HAP-1 (cell line): ENCODE measurements at regions not wholly inside any gene's neighbourhood (a gene's known extent, or its start where the extent isn't known, plus 50 kb on each side); places are given as distances from the start of the nearest gene placed in this dataset.

ENCODE experiments used
- DNase-seq, 2 experiments: peaks; one replicate each; pipeline ENCODE4 v3.0.0-alpha.2; 2016 to 2020; ENCODE audit warnings: low spot score in 2 of 2
- H3K27me3 ChIP-seq: fragments of 250-450 bp; sonication (Bioruptor Pico); 2 replicates; pipeline ENCODE4 v1.5.1; 2020; ENCODE audit warnings: low read depth, mild to moderate bottlenecking, moderate library complexity
- H3K36me3 ChIP-seq: fragments of 250-450 bp; sonication (Bioruptor Pico); replicated peaks from 2 replicates; pipeline ENCODE4 v1.5.1; 2020; ENCODE audit warnings: mild to moderate bottlenecking
- H3K4me1 ChIP-seq: fragments of 250-450 bp; sonication (Bioruptor Pico); 2 replicates; pipeline ENCODE4 v1.5.1; 2020; ENCODE audit warnings: mild to moderate bottlenecking
- H3K4me3 ChIP-seq: fragments of 250-450 bp; sonication (Bioruptor Pico); 2 replicates; pipeline ENCODE4 v1.5.1; 2020; ENCODE audit warnings: mild to moderate bottlenecking, moderate library complexity
- H3K9me3 ChIP-seq: fragments of 250-450 bp; sonication (Bioruptor Pico); 2 replicates; pipeline ENCODE4 v1.5.1; 2020; ENCODE audit warnings: mild to moderate bottlenecking, moderate library complexity
- in situ Hi-C: fragments of 300-500 bp; cut with MboI; formaldehyde crosslinking; loops from 3 replicates; pipeline ENCODE4 v1.14.3; 2020; ENCODE audit warnings: low sequenced_read_pairs, inconsistent platforms, mixed read lengths

- DNase-seq, result no peak
- H3K27me3 ChIP-seq, result 0 out of 2 replicates have a peak, but pooled peaks cover 2% of the 10 kb centered on the region
- H3K9me3 ChIP-seq, result peaks cover 11% of the 10 kb centered on the region; the same call in 1 of the 2 replicates
- in situ Hi-C loops, result no loop called here
- H3K36me3 ChIP-seq, result no peaks in the 10 kb centered on the region
- no peaks in the 10 kb centered on the region for H3K4me1 ChIP-seq
- H3K4me3 ChIP-seq, result no peak overlapping the region
Measured at GRCh38 chr2:240269886-240270285, 129.4 kb upstream of the OTOS start.

GRCh38 chr2:240271716-240272341 is 131.4 kb upstream of the OTOS start:
- Histone ChIP-seq H3K36me3 (no peaks in the 10 kb centered on the region), H3K27me3 (peaks cover 6% of the 10 kb centered on the region; the same call in 1 of the 2 replicates), H3K4me1 (no peaks in the 10 kb centered on the region), H3K9me3 (peaks cover 11% of the 10 kb centered on the region; the same call in 1 of the 2 replicates), H3K4me3 (no peak overlapping the region)
- no peak for DNase-seq
- in situ Hi-C loops, result no loop called here

- Histone ChIP-seq H3K4me3 (no peak overlapping the region), H3K4me1 (no peaks in the 10 kb centered on the region), H3K27me3 (peaks cover 9% of the 10 kb centered on the region; the same call in 1 of the 2 replicates), H3K36me3 (no peaks in the 10 kb centered on the region), H3K9me3 (peaks cover 11% of the 10 kb centered on the region; the same call in 1 of the 2 replicates)
- DNase-seq, result no peak
- in situ Hi-C loops, result no loop called here
Measured at GRCh38 chr2:240275386-240275785, 134.9 kb upstream of the OTOS start.

DNA sequence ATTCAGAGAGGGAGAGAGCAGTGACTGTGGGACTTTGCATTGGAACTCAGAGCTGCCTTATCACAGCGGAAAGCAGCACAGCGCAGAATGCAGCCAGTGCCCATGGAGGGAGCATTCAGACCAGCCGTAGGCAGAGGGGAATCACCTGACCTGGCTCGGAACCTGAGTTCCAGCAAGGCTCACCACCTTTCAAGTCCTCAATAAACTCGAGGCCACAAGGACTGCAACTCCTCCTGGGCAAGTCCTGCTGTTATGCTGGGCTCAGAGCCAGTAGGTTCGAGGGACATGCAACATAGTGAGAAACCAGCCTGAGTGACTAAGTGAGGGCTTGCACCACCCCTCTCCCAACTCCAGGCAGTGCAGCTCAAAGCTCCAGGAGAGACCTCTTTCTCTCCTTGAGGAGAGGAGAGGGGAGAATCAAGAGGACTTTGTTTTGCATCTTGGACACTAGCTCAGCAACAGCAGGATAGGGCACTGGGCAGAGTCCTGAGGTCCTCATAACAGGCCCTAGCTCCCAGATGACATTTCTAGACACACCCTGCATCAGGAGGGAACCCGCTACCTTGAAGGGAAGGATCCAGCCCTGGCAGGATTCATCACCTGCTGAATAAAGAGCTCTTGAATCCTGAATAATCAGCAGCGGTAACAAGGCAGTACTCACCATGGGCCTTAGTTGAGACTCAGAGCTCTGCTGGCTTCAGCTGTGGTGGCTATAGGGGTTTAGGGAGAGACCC is 136.8 kb upstream of the OTOS start:
- H3K4me1 ChIP-seq, result no peaks in the 10 kb centered on the region
- no peak for DNase-seq
- in situ Hi-C loops, result no loop called here
- H3K36me3 ChIP-seq, result no peaks in the 10 kb centered on the region
- H3K27me3 ChIP-seq, result peaks cover 9% of the 10 kb centered on the region; the same call in 1 of the 2 replicates
- no peak overlapping the region for H3K4me3 ChIP-seq
- H3K9me3 ChIP-seq, result peaks cover 3% of the 10 kb centered on the region; the same call in 1 of the 2 replicates

DNA sequence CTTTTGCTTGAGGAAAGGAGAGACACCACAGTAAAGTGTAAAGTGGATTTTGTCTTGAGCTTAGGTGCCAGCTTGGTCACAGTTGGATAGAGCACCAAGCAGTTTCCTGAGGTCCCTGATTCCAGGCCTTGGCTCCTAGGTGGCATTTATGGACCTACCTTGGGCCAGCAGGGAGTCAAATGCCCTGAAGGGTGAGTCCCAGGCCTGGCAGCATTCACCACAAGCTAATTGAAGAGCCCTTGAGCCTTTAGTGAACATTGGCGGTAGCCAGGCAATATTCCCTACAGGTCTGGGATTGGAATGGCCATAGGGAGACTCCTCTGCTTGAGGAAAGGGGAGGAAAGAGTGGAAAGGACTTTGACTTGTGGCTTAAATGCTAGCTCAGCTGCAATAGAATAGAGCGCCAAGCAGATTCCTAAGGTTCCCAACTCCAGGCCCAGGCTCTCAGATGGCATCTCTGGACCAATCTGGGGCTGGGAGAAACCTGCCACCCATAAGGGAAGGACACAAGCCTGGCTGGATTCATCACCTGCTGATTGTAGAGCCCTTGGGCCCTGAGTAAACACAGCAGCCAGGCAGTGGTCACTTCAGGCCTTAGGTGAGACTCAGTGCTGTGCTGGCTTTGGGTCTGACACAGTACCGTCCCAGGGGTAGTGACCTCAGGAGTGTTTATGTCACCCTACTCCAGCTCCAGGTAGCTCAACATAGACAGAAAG is 137.5 kb upstream of the OTOS start:
- H3K36me3 ChIP-seq, result no peaks in the 10 kb centered on the region
- DNase-seq, result no peak
- no peaks in the 10 kb centered on the region for H3K9me3 ChIP-seq
- in situ Hi-C loops, result no loop called here
- no peaks in the 10 kb centered on the region for H3K4me1 ChIP-seq
- H3K27me3 ChIP-seq, result peaks cover 9% of the 10 kb centered on the region; the same call in 1 of the 2 replicates
- no peak overlapping the region for H3K4me3 ChIP-seq

DNA sequence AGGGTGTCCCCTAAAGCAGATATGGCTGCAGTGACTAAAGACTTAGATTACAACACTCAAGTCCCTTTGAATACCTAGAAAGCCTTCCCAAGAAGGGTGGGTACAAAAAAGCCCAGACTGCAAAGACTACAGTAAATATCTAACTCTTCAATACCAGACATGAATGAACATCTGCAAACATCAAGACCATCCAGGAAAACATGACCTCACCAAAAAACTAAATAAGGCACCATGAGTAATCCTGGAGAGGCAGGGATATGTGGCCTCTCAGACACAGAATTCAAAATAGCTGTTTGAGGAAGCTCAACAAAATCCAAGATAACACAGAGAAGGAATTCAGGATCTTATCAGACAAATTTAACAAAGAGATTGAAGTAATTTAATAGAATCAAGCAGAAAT is 138.2 kb upstream of the OTOS start:
- Histone ChIP-seq H3K27me3 (peaks cover 9% of the 10 kb centered on the region; the same call in 1 of the 2 replicates), H3K4me3 (no peak overlapping the region), H3K4me1 (no peaks in the 10 kb centered on the region), H3K36me3 (no peaks in the 10 kb centered on the region), H3K9me3 (no peaks in the 10 kb centered on the region)
- DNase-seq, result no peak
- in situ Hi-C loops, result no loop called here

DNA sequence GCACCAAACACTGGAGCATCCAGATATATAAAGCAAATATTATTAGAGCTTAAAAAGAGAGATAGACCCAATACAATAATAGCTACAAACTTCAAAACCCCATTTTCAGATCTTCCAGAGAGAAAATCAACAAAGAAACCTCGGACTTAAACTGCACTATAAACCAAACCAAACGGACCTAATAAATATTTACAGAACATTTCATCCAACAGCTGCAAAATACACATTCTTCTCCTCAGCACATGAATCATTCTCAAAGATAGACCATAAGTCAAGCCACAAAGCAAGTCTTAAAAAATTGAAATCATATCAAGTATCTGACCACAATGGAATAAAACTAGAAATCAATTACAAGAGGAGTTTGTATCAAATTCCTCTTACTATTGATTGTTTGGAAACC is 140.2 kb upstream of the OTOS start:
- Histone ChIP-seq H3K9me3 (no peaks in the 10 kb centered on the region), H3K4me1 (no peaks in the 10 kb centered on the region), H3K27me3 (peaks cover 6% of the 10 kb centered on the region; the same call in 1 of the 2 replicates), H3K4me3 (no peak overlapping the region), H3K36me3 (no peaks in the 10 kb centered on the region)
- in situ Hi-C loops, result no loop called here
- DNase-seq, result no peak

DNA sequence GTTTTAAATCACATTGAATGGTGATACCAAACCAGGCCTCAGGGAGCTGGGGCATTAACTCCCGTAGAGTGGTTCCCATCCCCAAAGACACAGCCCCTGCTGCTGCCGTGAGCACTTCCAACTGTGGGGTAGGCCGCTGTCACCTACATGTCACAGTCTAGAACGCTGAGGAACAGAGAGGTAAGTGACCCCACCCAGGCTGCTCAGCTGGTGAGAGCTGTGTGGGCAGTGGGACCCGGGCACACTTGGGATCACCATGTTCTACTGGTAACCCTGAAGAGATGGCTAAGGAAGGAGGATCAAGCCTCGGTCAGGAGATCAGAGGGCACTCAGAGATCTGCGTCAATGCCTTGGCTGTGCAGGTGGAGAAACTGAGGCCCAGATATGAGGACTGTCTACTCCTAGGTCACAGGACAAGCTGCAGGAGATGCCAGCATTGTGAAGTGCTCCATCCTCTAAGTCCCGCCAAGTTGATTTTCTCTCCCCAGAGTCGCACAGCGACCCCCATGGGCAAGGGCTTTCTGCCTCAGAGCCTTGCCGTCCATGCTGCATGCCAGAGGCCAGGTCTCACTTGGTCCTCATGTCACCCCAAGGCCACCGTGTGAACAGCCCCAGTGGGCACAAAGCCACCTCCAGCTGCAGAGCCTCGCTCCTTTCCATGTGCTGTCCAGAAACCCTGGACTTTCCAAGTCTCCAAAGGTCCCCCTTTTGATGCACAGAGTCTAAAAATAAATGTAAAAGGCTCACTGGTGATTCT is 144.2 kb upstream of the OTOS start:
- in situ Hi-C loops, result no loop called here
- Histone ChIP-seq H3K4me1 (no peaks in the 10 kb centered on the region), H3K4me3 (no peak overlapping the region), H3K9me3 (no peaks in the 10 kb centered on the region), H3K36me3 (no peaks in the 10 kb centered on the region), H3K27me3 (no peaks in the 10 kb centered on the region; the same call in 1 of the 2 replicates)
- no peak for DNase-seq

- no peak overlapping the region for H3K4me3 ChIP-seq
- H3K4me1 ChIP-seq, result no peaks in the 10 kb centered on the region
- H3K27me3 ChIP-seq, result no peaks in the 10 kb centered on the region
- in situ Hi-C loops, result no loop called here
- no peaks in the 10 kb centered on the region for H3K36me3 ChIP-seq
- no peak for DNase-seq
- H3K9me3 ChIP-seq, result no peaks in the 10 kb centered on the region
Measured at GRCh38 chr2:240285725-240286124, 145.3 kb upstream of the OTOS start.

GRCh38 chr2:240286596-240286995 is 146.1 kb upstream of the OTOS start:
- Histone ChIP-seq H3K9me3 (no peaks in the 10 kb centered on the region), H3K4me3 (no peak overlapping the region), H3K27me3 (no peaks in the 10 kb centered on the region), H3K4me1 (peaks cover 5% of the 10 kb centered on the region), H3K36me3 (no peaks in the 10 kb centered on the region)
- in situ Hi-C loops, result no loop called here
- no peak for DNase-seq

- in situ Hi-C loops, result no loop called here
- H3K4me3 ChIP-seq, result no peak overlapping the region
- H3K36me3 ChIP-seq, result no peaks in the 10 kb centered on the region
- H3K4me1 ChIP-seq, result peaks cover 9% of the 10 kb centered on the region
- H3K9me3 ChIP-seq, result no peaks in the 10 kb centered on the region
- H3K27me3 ChIP-seq, result no peaks in the 10 kb centered on the region
- DNase-seq, result no peak
Measured at GRCh38 chr2:240287011-240287410, 146.6 kb upstream of the OTOS start.

DNA sequence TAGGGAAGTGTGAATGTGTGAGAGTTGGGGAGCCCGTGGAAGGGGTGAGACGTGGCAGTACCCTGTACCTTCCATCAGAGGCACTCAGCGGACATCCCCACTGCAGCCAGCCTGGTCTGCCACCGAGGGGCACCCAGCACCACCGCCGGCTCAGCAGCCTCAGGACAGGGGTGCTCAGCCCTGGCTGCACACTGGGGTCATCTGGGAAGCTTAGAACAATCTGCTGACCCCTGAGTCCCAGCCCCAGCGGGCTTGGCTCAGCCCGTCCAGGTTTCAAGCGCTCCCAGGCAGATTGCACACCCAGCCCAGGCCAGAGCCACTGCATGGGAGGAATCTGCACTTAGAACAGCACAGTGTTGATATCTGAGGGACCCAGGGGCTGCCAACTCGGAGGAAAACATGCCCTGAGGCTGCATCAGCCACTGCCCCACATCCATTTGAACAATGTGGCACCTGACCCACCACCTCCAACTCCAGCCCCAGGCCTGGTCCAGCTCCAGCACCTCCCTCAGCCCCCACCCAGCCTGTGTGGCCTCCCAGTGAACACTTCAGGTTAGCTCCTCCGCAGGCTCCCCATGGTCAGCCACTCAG is 147.1 kb upstream of the OTOS start:
- H3K4me3 ChIP-seq, result no peak overlapping the region
- H3K27me3 ChIP-seq, result no peaks in the 10 kb centered on the region
- H3K4me1 ChIP-seq, result peaks cover 15% of the 10 kb centered on the region
- no peaks in the 10 kb centered on the region for H3K36me3 ChIP-seq
- no peaks in the 10 kb centered on the region for H3K9me3 ChIP-seq
- no peak for DNase-seq
- in situ Hi-C loops, result no loop called here

GRCh38 chr2:240288087-240288521 is 147.4 kb upstream of the GPC1 start:
- DNase-seq, result no peak
- Histone ChIP-seq H3K27me3 (no peaks in the 10 kb centered on the region), H3K9me3 (no peaks in the 10 kb centered on the region), H3K36me3 (no peaks in the 10 kb centered on the region), H3K4me1 (peaks cover 17% of the 10 kb centered on the region), H3K4me3 (no peak overlapping the region)
- in situ Hi-C loops, result no loop called here
